SKM-1 treated with dmso at 0.1 percent for 144 hours (cell line): ENCODE measurements at regions not wholly inside any gene's neighbourhood (a gene's known extent, or its start where the extent isn't known, plus 50 kb on each side); places are given as distances from the start of the nearest gene placed in this dataset.
"Not testable (repeated sequence)": the region's sequence is repeated elsewhere in the genome, so short reads cannot be mapped to it uniquely, and the experiment has no call there.

ENCODE experiments used
- DNase-seq: peaks from one replicate; lab custom pipeline; 2025; ENCODE audit not compliant: unreplicated experiment; lab: John Stamatoyannopoulos, UW

- no peak for DNase-seq
These were observed 268.1 kb upstream of the PLPP4 start for GRCh38 chr10:120188950-120189349.

GRCh38 chr10:120195984-120196712, 260.9 kb upstream of the PLPP4 start:
- DNase-seq = no peak

DNA sequence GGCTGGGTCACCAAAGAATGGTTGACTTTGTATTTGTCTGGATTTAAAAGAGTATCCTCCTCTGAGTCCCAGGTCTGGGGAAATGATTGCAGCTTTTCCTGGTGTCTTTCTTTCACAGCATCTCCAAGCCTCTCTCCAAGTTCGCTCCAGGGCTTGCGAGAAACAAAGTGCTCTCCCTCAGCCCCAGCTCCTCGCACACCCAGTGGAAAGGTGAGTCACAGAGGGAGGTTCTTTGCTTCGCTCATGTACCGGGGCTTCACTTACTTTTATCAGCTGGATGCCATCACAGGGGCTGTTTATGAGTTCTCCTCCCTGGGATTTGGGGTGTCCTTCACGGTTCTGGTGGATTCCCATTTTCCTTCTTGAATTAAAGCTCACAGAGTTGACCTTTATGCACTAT, 252.2 kb upstream of the PLPP4 start:
- no peak for DNase-seq

- DNase-seq = no peak
These were observed 251.5 kb upstream of the PLPP4 start for GRCh38 chr10:120205368-120206018.

- DNase-seq = no peak
These were observed 248.5 kb upstream of the PLPP4 start for GRCh38 chr10:120208488-120208887.

GRCh38 chr10:120209124-120209762, 247.8 kb upstream of the PLPP4 start:
- no peak for DNase-seq

GRCh38 chr10:120212275-120212674, 244.8 kb upstream of the PLPP4 start:
- DNase-seq = no peak

DNA sequence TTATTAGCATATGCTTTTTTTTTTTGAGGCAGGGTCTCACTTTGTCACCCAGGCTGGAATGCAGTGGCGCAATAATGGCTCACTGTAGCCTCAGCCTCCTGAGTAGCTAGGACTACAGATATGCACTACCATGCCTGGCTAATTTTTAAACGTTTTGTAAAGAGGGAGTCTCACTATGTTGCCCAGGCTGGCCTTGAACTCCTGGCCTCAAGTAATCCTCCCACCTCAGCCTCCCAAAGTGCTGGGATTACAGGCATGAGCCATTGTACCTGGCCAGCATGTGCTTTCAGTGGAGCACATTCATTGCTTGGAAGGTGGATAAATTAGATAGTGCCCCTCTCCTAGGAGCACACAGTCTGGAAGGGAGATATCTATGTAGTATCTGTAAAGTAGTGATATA, 243.7 kb upstream of the PLPP4 start:
- not testable (repeated sequence) for DNase-seq

DNA sequence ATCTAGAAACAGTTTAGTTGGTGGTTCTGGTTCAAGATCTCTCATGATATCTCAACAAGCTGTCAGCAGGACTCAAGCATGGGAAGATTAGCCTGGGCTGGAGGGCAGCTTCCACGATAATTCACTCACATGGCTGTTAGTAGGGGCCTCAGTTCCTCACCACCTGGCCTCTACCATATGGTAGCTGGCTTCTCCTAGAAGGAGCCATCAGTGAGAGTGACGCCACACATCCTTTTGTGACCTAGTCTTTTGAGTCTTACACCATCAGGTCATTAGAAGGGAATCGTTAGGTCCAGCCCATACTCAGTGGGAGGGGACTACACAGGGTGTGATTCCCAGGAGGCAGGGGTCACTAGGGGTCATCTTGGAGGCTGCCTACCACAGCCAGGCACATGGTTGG, 239.3 kb upstream of the PLPP4 start:
- DNase-seq = no peak

DNA sequence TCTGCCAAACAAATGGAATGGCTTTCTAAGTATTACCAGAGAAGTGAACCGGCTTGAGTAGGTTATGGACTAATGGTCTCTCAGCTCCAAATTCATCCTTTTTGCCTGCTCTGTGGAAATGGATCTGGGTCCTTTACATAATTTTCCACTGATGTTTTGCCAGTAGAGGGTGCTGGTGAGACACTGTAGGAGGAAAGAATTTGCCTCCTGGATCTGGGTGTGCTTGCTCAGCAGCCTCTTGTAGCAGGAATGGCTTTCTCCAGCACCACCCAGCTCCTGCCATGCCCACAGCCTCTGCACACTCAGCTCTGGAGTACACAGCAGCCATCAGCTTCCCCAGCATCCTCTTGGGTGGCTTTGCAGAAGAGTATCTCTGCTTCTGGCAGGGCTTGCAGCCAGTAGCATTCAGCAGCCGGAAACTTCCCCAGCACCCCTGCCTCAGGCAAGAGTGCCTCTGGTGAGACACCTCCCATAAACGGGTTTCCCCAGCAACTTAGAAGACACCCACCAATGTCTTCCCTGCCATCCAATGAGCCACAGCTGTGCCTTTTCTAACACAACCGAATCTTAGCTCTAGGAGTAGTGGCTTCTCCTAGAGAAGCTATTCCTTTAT, 235.0 kb upstream of the PLPP4 start:
- peak; percentile 43 for DNase-seq

GRCh38 chr10:120229641-120230040, 227.4 kb upstream of the PLPP4 start:
- no peak for DNase-seq

- DNase-seq = not testable (repeated sequence)
These were observed 217.3 kb upstream of the PLPP4 start for GRCh38 chr10:120239695-120240094.

DNA sequence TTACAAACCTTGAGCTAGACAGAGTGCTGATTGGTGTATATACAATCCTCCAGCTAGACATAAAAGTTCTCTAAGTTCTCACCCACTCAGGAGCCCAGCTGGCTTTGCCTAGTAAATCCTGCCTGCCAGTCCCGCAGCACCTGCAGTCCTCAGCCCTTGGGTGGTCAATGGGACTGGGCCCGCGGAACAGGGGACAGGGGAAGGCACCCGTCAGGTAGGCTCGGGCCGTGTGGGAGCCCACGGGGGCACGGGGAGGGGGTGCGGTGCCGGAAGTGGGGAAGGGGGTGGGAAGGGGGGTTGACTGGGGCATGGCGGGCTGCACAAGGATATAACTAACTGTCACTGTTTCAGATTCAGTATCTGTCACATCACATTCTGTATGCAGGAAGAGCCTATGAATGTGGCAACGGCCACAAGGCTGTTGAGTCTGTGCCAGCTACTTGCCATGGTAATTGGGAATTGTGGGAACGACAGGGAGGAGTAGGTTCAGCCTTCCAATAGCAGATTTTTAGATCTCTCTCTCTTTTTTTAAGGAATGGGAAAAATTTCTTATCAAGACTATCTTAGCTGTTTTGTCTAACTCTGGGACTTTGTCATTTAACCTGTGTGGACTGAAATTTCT, 205.1 kb upstream of the PLPP4 start:
- DNase-seq = no peak

DNA sequence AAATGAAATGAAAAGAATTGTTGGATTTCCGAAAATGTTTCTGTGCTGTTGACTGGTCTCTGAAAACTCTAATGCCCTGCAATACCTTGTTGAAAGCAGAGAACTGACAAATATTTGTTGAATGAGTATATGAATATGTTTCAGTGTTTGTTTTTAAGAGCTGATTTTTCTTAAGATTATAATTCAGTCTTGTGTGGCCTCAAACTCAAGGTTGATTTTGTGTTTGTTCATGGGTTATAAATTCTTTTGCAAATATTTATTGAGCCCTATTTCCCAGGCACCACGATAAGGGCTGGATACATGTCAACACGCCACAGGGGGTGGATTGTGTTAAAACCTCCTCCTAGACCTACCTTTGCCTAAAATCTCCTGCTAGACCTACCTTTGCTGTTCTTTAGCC, 203.9 kb upstream of the PLPP4 start:
- no peak for DNase-seq

DNA sequence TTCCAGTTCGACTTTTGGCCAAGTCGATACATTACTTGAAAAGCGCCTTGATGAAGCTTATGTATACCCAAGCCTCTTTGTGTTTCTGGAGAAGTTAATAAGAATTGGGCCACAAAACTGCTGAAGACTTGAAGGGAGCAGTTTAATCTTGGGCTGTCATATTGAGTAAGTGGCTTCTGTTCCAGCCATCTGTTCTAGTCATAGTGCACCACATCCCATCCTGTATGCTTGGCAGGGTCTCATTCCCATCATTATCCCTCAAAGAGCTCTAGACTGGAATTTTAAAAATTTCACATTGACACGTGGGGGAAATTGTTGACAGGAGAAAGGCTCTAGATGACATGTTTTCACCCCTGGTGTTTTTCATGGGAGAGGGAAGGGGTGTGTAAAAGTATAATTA, 196.6 kb upstream of the PLPP4 start:
- no peak for DNase-seq

GRCh38 chr10:120262857-120263547, 194.0 kb upstream of the PLPP4 start:
- no peak for DNase-seq

- DNase-seq = no peak
These were observed 191.0 kb upstream of the PLPP4 start for GRCh38 chr10:120266022-120266421.

GRCh38 chr10:120270906-120271305, 186.1 kb upstream of the PLPP4 start:
- no peak for DNase-seq

- DNase-seq = no peak
These were observed 185.3 kb upstream of the PLPP4 start for GRCh38 chr10:120271696-120272095.

DNA sequence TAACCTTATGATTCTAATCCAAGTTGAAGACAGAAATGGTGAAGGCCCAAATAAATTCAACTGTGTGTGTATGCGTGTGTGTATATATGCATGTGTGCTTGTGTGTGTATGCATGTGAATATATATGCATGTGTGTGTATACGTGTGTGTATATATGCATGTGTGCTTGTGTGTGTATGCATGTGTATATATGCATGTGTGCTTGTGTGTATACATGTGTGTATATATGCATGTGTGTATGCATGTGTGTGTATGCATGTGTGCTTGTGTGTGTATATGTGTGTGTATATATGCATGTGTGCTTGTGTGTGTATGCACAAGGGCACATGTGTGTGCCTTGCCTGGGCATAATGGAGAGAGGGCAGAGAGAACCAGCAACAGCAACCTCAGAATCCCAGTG, 184.7 kb upstream of the PLPP4 start:
- no peak for DNase-seq

DNA sequence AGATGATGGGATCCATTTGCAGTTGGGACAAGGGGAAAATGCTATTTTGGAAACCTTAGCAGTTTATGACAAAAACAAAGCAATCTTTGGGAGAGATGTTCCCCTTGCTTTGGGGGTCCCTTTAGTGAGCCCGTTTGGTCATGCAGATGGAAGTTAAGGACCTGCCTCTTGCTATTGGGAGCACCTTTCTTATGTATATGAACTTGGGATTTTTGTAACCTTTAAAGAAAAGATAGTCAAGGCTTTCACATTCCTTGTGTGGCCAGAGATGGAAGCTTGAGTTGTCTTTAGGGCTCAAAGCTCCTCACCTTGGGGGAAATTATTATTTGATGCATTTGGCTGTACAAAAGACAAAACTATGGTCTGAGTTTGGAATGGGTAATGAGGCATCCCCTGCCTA, 179.0 kb upstream of the PLPP4 start:
- DNase-seq = no peak
